ACHN (cell line): ENCODE measurements at regions not wholly inside any gene's neighbourhood (a gene's known extent, or its start where the extent isn't known, plus 50 kb on each side); places are given as distances from the start of the nearest gene placed in this dataset.

Experiments
- DNase-seq: peaks from one replicate; pipeline ENCODE4 v3.0.0-alpha.2; 2015
- in situ Hi-C: cut with HindIII; loops from 2 replicates; pipeline ENCODE4 v1.10.0; 2017; ENCODE audit warnings: low sequenced_read_pairs, low pct_ligation_motif_present, low pct_unique_long_range_greater_than_20kb

DNA sequence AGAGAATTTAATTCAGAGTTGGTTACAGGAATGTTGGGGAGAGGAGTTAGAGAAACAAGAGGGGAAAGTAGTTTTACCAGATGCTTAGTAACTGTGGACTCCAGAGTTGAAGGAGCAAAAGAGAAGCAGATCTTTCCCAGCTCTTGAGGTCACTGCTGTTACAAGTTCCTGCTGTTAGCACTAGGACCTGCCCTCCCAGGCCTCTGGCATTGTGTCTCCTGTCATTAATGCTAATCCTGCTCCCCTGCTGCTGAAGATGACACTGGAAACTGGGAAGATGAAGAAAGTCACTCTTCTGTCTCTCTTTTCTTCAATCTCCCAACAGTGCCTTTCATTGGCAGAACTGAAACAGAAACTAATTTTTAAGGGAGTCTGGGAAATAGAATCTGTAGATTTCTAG, 845.6 kb downstream of the ADGRL2 start:
- DNase-seq = peak; percentile 1
- in situ Hi-C loops = no loop called here

DNA sequence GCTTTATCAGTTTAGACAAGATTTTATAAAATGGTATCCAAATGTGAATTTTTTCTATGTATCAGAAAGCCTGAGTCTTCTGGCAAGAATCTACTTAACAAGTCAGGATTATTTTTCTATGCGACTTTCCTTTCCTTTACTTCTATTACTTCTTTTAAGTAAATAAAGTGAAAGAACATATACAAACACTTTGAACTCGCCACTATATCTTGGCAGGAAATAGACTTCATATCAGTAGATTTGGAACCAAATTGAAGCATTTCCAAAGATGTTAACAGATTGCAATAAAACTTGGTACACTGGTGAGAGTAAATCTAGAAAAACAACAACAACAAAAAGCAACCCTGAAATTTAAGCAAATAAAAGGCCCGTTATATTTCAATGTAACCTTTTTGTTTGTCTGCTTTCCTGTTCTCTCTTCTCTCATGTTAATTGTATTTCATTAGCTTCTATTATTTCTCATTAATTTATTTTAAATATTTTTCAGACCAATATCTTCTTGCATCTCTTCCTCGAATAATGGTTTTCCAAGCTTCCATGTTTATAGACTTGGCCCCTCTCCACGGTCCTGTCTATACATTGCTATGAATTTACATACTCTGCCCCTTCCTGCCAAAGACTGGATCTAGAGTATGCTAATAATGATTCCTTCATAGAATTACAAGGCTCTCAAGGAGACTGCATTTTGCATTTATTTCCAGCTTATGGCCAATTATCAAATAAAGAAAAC, 843.6 kb downstream of the ADGRL2 start:
- in situ Hi-C loops = no loop called here
- no peak for DNase-seq

DNA sequence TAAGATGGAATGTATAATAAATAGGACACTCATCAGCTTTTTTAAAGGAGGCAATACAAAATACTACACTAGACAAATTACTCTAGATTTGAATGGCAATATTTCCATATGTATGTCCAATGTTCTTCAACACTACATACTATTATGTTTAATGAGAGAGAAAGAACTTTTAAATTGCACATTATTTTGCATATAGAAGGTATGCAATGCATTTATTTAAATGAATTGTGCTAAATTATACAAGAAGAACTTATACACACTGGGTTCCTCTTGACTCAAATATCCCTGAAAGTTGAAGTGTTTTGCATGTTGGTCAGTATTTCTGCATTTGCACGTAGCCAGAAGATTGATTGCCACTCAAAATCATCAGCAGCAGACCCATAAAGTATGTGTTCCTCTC, 839.6 kb downstream of the ADGRL2 start:
- DNase-seq = no peak

DNA sequence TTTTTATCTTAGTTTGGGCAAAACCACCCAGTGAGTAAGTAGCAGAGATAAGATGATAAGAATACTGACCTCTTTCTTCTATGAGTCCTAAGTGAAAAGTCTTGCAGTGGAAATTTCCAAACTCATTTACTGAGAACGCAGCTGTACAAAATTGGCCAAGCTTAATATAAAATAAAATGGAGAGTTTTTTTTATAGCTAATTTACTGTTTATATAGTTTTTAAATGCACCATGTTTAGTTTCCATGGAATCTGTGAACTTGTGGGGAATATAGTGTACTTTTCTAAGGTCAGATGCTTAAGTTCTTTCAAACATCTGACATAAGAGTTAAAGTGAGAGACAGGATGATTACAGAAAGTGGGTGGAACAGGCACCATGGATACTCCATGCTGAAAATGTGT, 833.5 kb downstream of the ADGRL2 start:
- DNase-seq = no peak
- in situ Hi-C loops = no loop called here

More for the DNA sequence above, 839.6 kb downstream of the ADGRL2 start:
- in situ Hi-C loops = no loop called here

DNA sequence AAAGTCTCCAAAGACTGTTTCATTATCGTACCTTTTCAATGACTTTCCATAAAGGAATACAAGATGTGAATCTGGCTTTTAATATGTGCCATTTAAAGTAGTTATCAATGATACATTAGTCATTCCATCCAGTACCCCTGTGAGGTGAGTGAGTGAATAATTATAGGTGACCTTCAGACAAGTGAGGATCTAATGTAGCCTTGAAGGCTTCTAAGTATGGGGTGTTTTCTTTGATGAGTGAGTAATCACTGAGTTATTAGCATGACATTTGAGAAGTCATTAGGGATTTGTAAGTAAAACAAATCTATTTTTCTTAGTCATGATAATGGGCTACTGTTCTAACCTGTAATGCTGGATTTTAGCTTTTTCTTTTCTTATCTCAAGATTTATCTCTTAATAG, 831.4 kb downstream of the ADGRL2 start:
- no peak for DNase-seq
- in situ Hi-C loops = no loop called here

DNA sequence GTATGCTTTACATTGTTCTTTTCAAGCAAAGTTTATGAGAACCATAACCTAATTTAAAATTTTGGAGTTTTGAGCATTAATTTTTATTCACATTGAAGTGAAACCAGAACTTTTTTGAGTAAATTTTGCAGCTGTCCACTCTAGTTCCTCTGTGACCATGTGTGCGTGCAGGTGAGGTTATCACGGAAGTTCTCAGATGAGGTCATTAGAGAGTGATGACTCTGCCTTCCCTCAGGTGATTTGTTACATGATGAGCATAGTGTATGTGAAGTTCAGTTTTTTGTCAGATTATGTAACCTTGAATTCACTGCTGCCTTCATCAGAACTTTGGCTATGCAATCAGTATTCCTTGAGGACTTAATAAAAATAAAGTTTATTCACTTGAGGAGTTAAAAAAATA, 828.2 kb downstream of the ADGRL2 start:
- DNase-seq = no peak
- in situ Hi-C loops = no loop called here

DNA sequence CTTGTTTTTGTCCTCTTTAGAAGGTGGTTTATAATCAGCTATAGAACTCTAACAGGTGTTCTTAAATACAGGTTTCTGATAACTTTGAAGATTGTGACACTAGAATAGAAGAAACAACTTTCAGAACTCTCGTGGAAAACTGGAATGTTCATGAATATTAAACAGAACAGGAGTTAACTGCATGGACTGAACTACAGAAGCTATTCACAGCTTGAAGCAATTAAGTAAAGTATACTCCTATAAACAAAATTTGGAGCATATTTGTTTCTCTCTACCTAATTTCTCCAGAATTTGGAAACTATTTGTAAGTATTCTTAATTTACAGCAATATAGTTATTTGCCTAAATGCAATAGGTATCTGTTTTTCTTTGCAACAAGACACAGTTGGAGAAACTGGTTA, 824.8 kb downstream of the ADGRL2 start:
- DNase-seq = no peak
- in situ Hi-C loops = no loop called here

DNA sequence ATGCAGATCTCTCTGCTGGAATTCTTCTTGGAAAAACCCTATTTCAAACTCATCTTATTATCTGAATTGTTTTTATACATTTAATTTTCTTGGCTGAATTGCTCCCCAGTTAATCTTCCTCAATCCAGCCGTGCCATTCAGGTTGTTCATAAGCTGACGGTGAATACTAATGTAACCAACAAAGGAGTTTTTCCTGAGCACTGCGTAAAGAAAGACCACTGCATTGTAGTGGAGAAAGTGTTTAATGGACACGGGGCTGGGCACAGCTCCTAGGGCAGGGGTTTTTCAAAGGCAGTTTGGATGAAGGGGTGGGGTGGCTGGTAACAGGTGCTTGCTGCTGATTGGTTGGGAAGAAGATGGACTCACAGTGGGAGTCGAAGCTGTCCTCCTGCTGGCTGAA, 820.3 kb downstream of the ADGRL2 start:
- in situ Hi-C loops = no loop called here
- no peak for DNase-seq

DNA sequence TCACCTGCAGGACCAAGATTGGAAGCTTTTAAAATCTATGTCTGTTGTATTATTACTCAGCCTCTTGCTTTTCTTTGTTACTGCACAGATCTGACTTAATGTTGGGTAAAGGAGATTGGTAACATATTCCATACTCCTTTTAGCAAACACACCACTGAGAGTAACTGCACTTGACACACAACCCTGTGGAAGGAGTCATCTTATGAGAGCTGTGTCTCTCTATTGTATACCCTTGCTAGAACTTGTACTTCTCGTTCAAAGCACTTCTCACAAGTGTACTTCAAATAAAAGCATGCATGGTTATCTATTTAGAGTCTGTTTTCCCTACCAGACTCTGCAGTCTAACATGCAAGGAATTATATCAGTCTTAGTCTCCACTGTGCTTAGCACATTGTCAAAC, 813.4 kb downstream of the ADGRL2 start:
- DNase-seq = no peak

DNA sequence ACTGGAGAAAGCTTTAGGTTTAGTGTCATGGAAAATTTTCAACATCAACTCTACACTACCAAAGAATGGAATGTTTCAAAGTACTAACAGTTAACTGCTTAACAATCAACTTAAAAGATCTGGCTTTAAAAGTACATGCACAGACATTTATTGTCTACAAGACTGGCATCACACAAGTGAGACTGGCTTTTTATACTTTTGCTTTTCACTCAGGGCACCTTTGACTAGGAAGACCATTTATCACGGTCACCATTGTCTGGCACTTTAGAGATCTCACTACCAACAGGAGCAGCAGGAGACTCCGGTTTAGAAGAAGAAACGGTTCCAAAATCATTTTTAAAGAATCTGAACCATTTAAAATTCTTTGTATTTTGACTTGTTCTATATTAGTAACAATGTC, 812.3 kb downstream of the ADGRL2 start:
- in situ Hi-C loops = no loop called here
- no peak for DNase-seq

More for the DNA sequence above, 813.4 kb downstream of the ADGRL2 start:
- in situ Hi-C loops = no loop called here

DNA sequence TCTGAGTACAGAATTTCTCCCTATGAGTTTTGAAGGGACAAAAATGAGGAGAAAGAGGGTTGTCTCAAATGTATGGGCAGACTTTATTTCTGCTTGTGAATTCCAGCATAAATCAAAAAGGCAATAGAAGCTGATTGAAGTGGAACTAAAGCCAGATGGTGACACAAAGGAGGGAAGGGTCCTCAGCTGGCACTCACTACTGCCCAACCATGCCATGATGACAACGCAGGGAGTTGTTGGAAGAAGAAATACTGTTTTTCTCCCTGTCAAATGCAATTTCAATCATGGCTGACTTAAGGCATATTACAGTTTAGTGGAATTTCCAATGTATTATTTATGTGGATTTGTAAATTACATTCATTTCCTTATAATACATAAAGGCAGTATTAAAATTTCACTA, 805.8 kb downstream of the ADGRL2 start:
- no peak for DNase-seq
- in situ Hi-C loops = no loop called here

DNA sequence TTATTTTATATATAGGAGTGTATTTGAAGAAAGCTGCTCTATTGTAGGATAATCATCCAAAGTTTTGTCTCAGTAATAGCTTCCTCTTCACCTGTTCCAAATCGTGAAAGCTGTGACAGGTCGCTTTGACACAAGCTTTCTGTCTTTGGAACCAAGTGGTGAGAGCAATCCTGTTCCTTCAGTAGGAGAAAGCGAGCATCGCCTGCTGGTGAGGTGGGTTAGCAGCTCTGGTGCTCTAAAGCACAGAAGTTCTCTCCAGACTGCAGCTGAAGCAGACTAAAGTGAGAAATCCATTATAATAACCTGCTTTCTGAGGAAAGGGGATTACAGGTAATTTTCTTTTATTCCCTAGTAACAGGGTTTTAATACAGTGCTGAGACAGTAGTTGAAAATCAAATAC, 803.8 kb downstream of the ADGRL2 start:
- no peak for DNase-seq
- in situ Hi-C loops = no loop called here

DNA sequence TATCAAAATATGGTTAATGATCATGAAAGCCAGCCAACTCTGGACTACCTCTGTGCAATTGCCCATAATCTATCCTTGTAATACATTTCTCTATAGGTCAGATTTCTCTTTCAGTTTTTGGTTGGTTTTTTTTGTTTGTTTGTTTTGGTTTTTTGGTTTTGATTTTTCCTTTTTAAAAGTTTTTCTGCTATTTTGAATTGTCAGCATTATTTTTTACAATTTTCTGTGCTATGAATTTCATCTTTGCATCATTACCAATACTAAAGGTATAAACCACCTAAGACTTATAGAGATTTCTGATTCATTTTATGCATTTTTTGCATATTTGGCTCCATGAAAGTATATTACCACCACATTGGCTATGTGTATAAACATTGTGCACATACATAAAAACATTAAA, 799.6 kb downstream of the ADGRL2 start:
- no peak for DNase-seq
- in situ Hi-C loops = no loop called here

DNA sequence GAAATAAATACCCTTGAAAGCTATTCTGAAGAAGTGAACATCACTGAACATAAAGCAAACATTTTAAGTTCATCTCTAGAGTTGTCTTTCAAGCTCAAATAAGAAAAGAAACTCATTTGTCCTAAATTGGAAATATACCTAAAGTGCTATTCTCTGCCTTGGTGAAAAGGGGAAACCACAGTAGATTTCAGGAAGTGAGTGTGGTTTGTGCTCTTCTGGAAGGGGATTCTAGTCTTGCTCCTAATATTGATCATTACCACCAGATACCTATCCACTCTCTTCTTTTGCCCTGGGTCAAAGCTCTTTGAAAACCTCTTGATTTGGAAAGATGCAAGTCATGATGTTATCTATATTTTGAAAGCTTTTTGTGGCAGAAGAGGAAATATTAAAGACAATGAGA, 798.1 kb downstream of the ADGRL2 start:
- no peak for DNase-seq
- in situ Hi-C loops = no loop called here

DNA sequence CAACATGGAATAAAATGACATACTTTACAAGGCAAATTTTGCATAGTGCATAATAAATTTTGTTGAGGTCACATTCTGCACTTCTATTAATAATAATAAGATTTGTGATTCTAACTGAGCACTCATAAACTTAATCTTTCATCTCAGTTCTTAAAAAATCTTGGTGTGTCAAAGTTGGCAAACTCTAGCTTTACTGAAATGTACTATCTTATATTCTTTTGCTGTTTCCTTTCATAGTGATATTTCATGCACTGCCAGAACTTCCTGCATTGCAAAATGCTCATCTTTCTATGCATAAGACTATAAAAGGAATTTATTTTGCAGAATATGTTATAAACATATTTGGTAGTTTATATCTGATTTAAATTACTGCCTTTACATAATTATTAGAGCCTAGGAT, 797.6 kb downstream of the ADGRL2 start:
- in situ Hi-C loops = no loop called here
- DNase-seq = no peak

DNA sequence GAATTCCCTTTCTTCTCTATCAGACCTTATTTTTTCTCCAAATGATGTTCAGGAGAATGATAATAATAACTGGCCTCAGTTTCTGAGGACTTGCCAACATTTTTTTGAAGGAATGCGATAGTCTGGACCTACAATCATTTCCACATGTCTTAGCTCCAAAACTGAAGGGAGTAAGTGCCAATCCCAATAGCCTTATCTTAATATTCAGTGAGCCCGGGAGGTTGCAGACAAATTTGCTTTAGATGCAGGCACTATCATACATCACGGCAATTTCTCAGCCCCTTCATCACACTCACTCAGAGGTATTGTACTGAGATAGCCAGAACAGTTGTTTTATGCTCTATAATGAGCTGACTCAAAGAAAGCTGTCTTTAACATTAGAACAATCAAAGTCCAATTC, 796.9 kb downstream of the ADGRL2 start:
- in situ Hi-C loops = no loop called here
- DNase-seq = no peak

DNA sequence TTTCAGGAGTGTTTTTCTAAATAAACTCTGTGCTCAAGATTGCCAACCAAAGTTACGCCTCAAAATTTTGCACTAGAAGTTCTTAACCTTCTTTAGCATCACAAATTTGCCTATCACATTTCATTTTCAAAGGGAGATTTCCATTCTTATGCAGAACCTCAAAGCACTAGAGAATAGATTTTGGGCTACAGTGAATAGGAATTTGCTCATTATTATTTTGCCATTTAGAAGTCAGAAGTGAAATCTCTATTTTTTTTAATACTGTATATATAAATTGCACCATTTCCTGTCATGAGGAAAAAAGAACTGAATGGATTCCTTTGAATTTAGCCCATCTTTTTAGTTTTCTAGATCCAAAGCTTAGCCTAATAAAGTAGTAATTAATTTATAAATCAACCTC, 796.4 kb downstream of the ADGRL2 start:
- in situ Hi-C loops = no loop called here
- no peak for DNase-seq

DNA sequence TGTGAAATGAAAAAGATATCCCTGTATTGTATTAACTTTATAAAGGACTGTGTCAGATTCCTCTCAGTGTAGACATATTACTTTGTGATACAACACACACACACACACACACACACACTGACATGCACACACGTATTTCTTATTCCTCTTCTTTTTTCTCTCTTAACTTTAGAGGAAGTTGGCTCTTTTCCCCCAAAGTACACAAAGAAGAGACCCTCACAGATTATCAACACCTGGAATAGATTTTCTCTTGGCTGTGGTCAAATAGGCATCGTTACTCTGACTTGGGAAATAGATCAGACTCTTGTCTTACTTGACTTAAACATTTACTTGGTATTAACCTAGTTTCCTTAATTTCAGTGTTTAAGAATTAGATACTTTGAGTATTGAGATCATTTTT, 792.8 kb downstream of the ADGRL2 start:
- DNase-seq = no peak
- in situ Hi-C loops = no loop called here

DNA sequence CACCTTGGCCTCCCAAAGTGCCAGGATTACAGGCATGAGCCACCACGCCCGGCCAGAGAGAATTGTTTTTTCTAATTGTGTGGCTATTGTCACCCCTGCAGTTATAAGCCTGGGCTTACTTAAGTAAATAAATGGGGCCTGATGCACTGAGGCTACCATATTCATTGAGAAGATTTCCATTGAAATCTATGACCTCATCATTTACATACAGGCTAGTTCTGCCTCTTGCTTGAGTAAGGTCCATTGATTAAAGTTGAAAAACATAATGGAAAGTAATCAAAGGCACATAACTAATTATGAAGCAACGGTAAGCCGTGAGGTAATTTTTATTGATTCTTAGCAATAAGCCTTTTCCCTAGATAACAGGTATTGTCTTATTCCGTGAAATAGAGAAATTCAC, 788.9 kb downstream of the ADGRL2 start:
- in situ Hi-C loops = no loop called here
- no peak for DNase-seq

DNA sequence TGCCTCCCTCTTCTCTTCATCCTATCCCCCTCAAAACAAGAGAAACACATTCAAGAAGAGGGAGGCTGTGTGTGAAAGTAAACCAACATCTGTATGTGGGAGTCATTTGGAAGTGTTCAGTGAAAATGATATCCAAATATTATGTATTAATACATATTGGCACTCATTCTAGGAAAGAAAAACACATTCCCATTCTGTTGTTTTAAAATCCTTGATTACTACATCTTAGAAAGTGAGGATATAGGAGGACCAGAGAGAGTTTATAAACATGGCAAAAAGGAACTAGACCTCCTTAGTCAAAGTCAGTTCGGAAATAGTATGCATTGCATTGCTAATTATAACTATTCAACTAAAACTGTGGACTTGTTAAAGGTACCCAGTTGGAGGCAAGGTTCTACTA, 786.6 kb downstream of the ADGRL2 start:
- in situ Hi-C loops = no loop called here
- no peak for DNase-seq

DNA sequence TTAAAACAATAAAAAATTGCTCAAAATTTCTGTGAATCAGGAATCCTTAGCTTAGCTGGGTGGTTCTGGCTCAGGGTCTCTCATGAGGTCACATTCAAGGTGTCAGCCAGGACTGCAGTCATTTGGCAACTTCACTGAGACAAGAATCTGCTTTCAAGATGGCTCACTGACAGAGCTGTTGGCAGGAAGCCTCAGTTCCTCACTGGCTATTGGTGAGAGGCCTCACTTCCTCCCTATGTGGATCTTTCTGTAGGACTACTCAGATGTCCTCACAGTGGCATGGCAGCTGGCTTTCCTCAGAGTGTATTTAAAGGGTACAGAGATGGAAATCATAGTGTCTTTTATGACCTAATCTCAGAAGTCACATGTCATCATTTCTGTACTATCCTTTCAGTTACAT, 785.7 kb downstream of the ADGRL2 start:
- no peak for DNase-seq

More for the DNA sequence above, 785.7 kb downstream of the ADGRL2 start:
- in situ Hi-C loops = no loop called here
